HG03342 (cell line): ENCODE measurements at regions not wholly inside any gene's neighbourhood (a gene's known extent, or its start where the extent isn't known, plus 50 kb on each side); places are given as distances from the start of the nearest gene placed in this dataset.
"Not testable (repeated sequence)": the region's sequence is repeated elsewhere in the genome, so short reads cannot be mapped to it uniquely, and the experiment has no call there.

Experiments used
- ATAC-seq: cut with Tn5 transposase; IDR thresholded peaks from one replicate; pipeline ENCODE4 v1.9.1; 2021; ENCODE audit warnings: mild to moderate bottlenecking, moderate library complexity; ENCODE audit not compliant: unreplicated experiment

- no peak for ATAC-seq
These were observed 72.5 kb downstream of the RRAGC start for GRCh38 chr1:38787041-38787440.

DNA sequence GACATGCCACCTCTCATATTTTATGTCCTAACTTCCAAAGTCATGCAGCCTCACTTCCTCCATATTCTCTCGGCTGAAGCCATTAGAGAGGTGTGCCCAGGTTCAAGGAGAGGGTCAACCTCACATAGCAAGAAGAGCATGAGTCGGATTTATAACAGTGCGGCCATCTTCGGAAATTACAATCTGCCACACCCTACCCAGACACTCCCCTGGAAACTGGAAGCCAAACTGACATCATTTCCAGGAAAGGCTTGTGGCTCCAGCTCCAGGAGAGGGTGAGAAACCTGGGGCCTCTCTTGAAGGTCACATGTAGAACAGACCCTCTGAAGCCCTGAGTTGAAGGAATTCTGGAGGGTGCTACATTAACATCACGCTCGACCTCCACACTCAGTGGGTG is 73.5 kb downstream of the RRAGC start:
- no peak for ATAC-seq

DNA sequence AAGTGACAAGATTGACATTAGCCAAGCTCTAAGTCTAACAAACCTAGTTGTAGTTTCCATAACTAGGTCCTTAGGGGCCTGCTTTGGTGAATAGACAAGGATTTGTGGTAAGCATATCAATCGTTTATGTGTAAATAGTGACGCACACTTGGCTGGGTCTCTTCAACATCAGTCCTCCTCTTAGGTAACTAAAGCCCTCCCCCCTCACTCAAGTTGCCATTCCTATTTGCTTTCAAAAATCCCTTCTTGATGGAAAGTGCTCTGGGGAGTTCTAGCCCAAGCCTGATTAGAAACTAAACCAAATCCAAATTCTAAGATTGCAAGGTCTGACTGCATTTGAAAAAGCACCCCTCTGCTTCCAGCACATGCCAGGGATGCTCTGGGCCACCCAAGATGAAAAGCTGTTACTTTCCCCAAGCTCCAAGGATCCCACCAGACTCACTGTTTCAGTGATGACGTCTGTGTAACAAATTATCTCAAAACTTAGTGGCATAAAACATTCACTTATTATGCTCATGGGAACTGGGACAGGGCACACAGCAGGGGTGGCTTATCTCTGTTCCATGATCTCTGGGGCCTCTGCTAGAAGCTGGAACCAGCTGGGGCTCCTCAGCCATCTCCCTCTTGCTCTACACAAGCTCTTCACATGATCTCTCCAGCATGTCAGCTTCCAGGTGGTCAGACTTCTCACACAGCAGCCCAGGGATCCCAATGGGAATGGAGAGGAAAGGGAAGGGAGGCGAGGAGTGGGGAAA is 74.1 kb downstream of the RRAGC start:
- no peak for ATAC-seq

- ATAC-seq: no peak
These were observed 74.9 kb downstream of the RRAGC start for GRCh38 chr1:38784452-38785284.

- no peak for ATAC-seq
These were observed 75.8 kb downstream of the RRAGC start for GRCh38 chr1:38783640-38784229.

DNA sequence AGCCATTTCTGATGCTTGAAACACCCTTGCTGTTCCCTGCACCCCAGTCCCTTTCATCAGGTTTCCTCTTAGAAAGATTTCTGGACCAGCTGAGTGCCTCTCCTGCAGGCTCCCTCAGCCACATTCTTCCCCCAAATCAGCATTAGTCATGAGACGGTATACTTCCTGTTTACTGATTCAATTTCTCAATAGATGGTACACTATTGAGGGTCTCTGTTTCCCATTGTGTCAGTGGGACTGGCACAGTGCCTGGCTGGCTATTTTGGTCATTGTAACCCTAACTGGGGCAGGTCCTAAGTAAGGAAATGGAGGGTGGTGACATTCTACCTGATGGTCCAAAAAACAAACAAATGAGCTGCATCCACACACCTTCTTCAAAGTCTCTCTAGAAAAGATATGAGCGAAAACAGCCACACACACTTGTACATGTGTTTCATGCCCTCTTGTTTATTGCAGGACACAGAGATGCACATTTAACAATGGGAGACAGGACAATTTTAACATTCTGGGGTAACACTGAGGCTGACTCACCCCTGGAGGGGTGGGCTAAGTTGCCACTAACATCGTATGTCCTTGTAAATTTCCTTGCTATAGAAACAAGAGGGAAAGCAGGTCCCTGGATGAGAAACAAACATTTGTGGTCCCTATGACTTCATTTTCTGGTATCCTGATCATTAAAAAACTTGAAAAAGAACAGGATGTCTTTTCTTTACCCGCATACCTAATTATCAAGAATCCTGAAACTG is 77.5 kb downstream of the RRAGC start:
- ATAC-seq: no peak

GRCh38 chr1:38780133-38780532 is 79.4 kb downstream of the RRAGC start:
- no peak for ATAC-seq

DNA sequence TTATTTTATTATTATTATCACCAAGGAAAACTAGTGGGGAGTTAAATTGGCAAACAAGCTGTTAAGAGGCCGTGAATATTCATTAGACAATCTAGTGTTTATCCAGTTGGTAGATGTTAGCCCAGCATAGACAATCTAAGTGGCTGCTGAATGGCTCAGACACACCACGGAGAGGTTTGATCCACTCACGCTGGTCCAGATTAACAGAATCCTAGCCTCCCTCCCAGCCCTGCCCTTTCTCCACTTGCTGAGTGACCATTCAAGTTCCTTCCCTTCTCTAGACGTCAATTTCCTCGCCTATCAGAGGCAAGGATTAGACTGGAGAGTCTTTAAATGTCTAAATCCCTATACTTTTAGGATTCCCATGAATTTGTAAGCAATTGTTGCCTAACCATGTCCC is 80.1 kb downstream of the RRAGC start:
- ATAC-seq: no peak

DNA sequence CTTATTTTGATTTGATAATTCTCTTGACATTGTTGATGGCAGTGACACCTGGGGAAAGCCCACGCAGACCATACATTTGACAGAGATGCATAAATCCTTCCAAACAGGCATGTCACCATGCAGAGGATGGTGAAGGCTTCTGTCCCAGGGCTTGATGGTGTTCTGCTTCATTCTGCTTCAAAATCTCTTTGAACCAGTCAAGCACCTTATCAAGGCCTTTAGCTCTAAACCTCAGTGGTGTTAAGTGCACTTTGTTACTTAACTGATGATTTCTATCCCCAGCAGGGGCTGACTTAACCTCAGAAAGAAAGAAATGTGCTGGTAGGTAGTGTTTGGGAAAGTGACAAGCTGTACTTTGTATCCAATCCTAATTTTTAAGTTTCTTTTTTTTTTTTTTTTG is 81.1 kb downstream of the RRAGC start:
- ATAC-seq: no peak

GRCh38 chr1:38778051-38778450 is 81.5 kb downstream of the RRAGC start:
- ATAC-seq: no peak

DNA sequence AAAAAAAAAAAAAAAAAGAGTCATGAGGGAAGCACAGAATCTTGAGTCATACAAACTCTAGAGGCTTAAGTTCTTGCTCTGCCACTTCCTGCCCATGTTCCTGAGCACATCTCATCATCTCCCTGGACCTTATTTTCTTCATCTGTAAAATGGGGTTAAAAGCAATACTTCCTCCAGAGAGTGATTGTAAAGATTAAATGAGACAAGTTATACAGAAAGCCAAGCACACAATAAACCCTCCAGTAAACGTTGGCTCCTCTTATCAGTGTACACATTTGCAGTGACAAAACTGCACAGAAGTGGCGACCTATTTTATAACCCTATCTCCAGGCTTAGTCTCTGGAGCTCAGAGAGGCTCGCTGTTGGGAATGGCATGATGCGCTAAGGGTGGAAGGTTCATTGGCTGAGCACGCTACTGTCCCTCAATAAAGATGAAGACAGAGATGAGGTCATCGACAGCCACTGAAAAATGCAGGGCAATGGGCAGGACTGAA is 82.1 kb downstream of the RRAGC start:
- ATAC-seq: no peak

- no peak for ATAC-seq
These were observed 83.0 kb downstream of the RRAGC start for GRCh38 chr1:38776466-38777065.

DNA sequence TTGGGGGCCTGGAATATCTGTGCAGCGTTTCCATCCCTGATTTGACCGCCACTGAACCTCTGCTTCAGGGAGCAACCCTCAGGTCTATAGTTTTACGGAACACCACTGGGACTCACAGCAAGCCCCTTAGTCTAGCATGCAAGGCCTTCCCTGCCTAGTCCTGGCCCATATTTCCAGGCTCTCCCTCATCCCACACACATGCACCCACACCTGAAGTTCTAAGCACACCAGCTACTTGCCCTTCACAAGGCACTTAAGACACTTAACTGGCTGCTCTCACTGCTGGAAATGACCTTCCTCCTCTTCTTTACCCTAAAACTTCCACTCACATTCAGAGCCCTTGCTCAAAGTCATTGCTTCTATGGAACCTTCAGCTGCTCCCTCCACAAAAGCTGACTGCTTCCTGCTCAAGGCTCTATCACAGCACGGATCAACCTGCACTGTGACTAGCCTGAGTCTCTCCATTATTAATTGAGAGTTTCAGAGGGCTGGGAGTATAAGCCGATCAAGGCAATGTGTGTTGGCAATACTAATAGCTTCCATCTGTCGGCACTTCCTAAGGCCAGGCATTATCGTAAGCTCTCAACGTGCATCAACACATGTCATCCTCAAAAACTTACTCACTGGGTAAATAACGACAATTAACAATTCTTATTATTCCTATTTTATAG is 84.3 kb downstream of the RRAGC start:
- ATAC-seq: no peak

DNA sequence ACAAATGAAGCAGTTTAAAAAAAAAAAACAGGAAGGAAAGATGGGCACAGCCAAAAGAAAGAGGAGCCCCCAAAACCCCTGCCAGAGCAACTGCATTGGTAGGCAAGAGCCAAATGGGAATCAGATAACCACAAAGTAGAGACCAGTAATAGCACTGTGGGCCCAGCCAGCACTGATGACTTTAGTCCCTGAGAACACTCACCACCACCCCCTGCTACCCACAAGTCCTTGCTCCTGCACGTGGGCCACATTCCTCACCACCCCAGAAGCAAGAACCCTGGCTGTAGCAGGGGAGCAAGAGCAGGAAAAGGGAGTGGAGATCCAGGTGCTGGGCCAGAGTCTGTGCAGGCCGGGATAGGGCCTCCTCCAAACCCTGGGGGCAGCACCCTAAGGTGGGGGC is 86.1 kb downstream of the RRAGC start:
- no peak for ATAC-seq

GRCh38 chr1:38772953-38773352 is 86.6 kb downstream of the RRAGC start:
- no peak for ATAC-seq

DNA sequence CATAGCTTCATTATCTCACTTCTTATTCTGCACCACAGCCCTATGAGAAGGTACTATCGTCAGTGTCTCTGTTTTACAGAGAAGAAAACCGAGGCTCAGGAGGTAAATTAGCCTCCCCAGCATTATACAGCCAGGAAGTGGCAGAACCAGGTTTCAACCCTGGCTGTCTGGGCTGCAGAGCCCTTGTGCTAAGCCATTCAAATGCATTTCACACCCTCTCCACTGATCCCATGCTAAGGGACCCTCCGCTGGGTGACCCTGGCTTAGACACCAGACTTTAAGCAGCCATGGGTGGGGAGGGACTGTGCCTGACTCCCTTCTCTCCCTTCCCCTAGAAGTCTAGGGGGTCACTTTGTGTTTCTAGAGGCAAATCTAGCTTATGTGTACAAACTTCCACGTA is 87.5 kb downstream of the RRAGC start:
- no peak for ATAC-seq

DNA sequence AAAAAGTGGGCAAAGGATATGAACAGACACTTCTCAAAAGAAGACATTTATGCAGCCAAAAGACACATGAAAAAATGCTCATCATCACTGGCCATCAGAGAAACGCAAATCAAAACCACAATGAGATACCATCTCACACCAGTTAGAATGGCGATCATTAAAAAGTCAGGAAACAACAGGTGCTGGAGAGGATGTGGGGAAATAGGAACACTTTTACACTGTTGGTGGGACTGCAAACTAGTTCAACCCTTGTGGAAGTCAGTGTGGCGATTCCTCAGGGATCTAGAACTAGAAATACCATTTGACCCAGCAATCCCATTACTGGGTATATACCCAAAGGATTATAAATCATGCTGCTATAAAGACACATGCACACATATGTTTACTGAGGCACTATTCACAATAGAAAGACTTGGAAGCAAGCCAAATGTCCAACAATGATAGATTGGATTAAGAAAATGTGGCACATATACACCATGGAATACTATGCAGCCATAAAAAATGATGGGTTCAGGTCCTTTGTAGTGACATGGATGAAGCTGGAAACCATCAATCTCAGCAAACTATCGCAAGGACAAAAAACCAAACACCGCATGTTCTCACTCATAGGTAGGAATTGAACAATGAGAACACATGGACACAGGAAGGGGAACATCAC is 88.9 kb downstream of the RRAGC start:
- not testable (repeated sequence) for ATAC-seq

GRCh38 chr1:38766125-38766524 is 93.4 kb downstream of the RRAGC start:
- no peak for ATAC-seq

- no peak for ATAC-seq
These were observed 96.5 kb downstream of the RRAGC start for GRCh38 chr1:38763121-38763520.

DNA sequence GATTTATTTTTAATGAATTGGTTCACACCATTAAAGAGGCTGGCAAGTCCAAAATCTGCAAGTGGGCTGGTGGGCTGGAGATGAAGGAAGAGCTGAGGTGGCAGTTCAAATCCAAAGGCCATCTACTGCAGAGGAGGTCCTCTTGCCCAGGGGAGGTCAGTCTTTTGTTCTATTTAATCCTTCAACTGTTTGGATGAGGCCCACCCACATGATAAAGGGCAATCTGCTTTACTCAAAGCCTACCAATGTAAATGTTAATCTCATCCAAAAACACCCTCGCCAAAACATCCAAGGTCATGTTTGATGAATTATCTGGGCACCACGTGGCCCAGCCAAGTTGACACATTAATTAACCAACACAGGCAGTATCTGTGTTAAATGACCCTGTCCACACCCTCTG is 99.0 kb downstream of the RRAGC start:
- no peak for ATAC-seq
